ENCODE measurements at regions not wholly inside any gene's neighbourhood (a gene's known extent, or its start where the extent isn't known, plus 50 kb on each side); places are given as distances from the start of the nearest gene placed in this dataset.

- TF ChIP-seq CTCF (IDR thresholded peaks at IDR 0.05) (no peak), POLR2A (IDR thresholded peaks at IDR 0.05; ENCODE audit: low read depth) (no peak), EP300 (IDR thresholded peaks at IDR 0.05) (no peak)
Measured at GRCh38 chr11:91825777-91826176, 398.8 kb upstream of the FAT3 start.
